ENCODE measurements at regions not wholly inside any gene's neighbourhood (a gene's known extent, or its start where the extent isn't known, plus 50 kb on each side); places are given as distances from the start of the nearest gene placed in this dataset.

DNA sequence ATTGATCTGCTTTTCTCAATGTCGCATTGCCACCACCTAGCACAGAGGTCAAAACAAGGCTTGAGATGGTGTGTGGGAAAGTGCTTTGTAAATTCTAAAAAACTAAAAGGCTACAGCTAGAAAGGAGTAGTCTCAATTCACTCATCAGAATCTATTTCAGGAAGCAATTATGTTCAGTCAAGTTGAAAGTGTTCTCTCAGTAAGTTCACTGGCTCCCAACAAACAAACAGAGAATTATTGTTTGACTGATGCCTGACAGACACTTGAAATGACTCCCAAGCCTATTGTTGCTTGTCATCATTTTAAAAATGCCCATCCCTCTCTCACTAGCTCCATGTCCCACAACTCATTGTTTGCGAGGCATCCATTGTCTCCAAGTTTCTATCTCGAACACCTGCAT, 419.6 kb upstream of the CPEB2 start:
- no peaks in the 10 kb centered on the region for H3K9me3 Mint-ChIP-seq
- H3K27ac Mint-ChIP-seq = no peak overlapping the region
- H3K36me3 Mint-ChIP-seq = no peaks in the 10 kb centered on the region
- H3K4me3 Mint-ChIP-seq = no peak overlapping the region
- H3K27me3 Mint-ChIP-seq = no peaks in the 10 kb centered on the region
- no peaks in the 10 kb centered on the region for H3K4me1 Mint-ChIP-seq
- no peak for ATAC-seq (replicated peaks)
- no peak for DNase-seq

- no peaks in the 10 kb centered on the region for H3K36me3 Mint-ChIP-seq
- DNase-seq (no peak), ATAC-seq (replicated peaks) (no peak)
- H3K27me3 Mint-ChIP-seq = no peaks in the 10 kb centered on the region
- H3K27ac Mint-ChIP-seq = no peak overlapping the region
- H3K9me3 Mint-ChIP-seq = no peaks in the 10 kb centered on the region
- no peak overlapping the region for H3K4me3 Mint-ChIP-seq
- H3K4me1 Mint-ChIP-seq = no peaks in the 10 kb centered on the region
These were observed 418.9 kb upstream of the CPEB2 start for GRCh38 chr4:14583331-14583730.

DNA sequence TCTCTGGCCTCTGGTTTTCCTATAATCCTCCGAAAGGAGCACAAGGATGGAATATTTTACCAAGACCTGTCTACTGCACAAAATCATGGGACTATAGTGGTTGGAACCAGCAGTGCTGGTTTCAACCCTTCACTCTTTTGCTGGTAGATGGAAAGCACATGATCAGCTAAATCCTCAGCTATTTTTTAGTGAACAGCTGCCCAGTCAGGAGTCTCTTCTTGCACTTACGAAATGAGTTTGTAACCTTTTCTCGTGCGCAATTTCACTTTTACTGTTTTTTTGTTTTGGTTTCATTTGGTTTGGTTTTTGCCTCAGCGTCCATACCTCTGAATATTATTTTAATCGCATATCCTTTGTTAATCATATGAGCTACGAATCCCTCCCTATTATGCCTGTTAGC, 418.5 kb upstream of the CPEB2 start:
- Mint-ChIP-seq H3K9me3 (no peaks in the 10 kb centered on the region), H3K36me3 (no peaks in the 10 kb centered on the region), H3K27ac (no peak overlapping the region), H3K4me1 (no peaks in the 10 kb centered on the region), H3K4me3 (no peak overlapping the region), H3K27me3 (no peaks in the 10 kb centered on the region)
- no peak for ATAC-seq (replicated peaks)
- no peak for DNase-seq

DNA sequence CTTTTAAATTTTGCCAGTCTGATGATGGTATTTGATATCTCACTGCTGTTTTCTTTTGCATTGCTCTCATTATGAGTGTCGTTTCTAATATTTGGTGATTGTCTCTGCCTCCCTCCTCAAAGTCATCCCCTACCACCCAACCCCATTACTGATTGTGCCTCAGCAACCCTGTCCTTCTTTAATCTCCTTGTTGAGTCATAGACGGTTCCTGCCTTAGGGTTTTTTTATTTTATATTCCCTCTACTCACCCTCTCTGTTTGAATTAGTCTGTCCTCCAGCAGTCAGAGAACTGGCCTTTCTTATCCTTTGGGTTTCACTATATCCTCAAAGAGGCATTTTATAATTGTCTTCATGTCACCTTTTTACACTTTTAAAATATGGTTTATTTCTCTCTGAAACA, 409.3 kb upstream of the CPEB2 start:
- Mint-ChIP-seq H3K27me3 (no peaks in the 10 kb centered on the region), H3K9me3 (no peaks in the 10 kb centered on the region), H3K27ac (no peak overlapping the region), H3K36me3 (no peaks in the 10 kb centered on the region), H3K4me3 (no peak overlapping the region), H3K4me1 (no peaks in the 10 kb centered on the region)
- DNase-seq (no peak), ATAC-seq (replicated peaks) (no peak)

DNA sequence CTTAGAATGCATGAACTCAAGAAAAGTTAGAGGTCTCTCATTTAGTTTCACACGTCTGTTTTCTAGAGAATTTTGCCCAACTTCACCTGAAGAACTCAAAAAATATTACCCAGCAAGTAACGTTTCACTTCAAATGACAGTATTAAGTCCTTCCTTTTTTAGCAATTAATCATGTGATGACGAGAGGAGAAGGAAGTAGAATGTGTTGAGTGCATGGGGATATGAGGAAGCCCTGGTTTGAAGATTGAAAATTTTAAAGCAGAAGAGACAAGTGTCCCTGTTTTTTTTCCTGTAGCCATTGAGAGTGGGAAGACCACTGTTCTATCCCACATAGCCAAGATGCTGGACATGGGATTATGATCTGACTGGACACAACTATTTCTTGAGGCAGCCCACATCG, 406.3 kb upstream of the CPEB2 start:
- ATAC-seq (replicated peaks) = no peak
- peaks cover 1 to 4% of the 10 kb centered on the region in 2 donors for H3K9me3 Mint-ChIP-seq
- no peaks in the 10 kb centered on the region for H3K36me3 Mint-ChIP-seq
- no peak for DNase-seq
- H3K4me3 Mint-ChIP-seq = no peak overlapping the region
- no peak overlapping the region for H3K27ac Mint-ChIP-seq
- H3K4me1 Mint-ChIP-seq = no peaks in the 10 kb centered on the region
- H3K27me3 Mint-ChIP-seq = no peaks in the 10 kb centered on the region

GRCh38 chr4:14596437-14596836, 405.8 kb upstream of the CPEB2 start:
- no peak overlapping the region for H3K27ac Mint-ChIP-seq
- H3K36me3 Mint-ChIP-seq = no peaks in the 10 kb centered on the region
- DNase-seq (no peak), ATAC-seq (replicated peaks) (no peak)
- no peaks in the 10 kb centered on the region for H3K4me1 Mint-ChIP-seq
- no peaks in the 10 kb centered on the region for H3K27me3 Mint-ChIP-seq
- H3K4me3 Mint-ChIP-seq = no peak overlapping the region
- H3K9me3 Mint-ChIP-seq = peaks cover 1 to 4% of the 10 kb centered on the region in 2 donors

DNA sequence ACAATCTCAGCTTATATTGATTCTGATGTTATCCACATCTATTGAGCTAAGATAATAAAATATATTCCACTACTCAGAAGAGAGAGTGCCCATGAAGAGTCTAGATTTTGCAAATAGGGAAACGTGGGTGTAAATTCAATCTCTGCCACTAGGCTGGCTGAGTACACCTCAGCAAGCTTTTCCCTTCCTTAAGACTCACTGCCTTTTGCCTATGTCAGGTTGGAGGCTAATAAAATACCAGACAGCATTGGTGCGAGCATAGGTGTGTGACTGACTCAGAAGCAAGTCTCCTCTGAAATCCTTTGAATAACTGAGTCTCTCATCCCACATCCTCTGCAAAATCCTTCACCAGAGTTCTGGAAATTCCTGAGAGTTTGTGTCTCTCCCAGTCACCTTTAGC, 405.4 kb upstream of the CPEB2 start:
- H3K36me3 Mint-ChIP-seq = no peaks in the 10 kb centered on the region
- H3K4me1 Mint-ChIP-seq = no peaks in the 10 kb centered on the region
- DNase-seq (no peak), ATAC-seq (replicated peaks) (no peak)
- no peak overlapping the region for H3K27ac Mint-ChIP-seq
- H3K4me3 Mint-ChIP-seq = no peak overlapping the region
- H3K27me3 Mint-ChIP-seq = no peaks in the 10 kb centered on the region
- peaks cover 1 to 4% of the 10 kb centered on the region in 2 donors for H3K9me3 Mint-ChIP-seq

DNA sequence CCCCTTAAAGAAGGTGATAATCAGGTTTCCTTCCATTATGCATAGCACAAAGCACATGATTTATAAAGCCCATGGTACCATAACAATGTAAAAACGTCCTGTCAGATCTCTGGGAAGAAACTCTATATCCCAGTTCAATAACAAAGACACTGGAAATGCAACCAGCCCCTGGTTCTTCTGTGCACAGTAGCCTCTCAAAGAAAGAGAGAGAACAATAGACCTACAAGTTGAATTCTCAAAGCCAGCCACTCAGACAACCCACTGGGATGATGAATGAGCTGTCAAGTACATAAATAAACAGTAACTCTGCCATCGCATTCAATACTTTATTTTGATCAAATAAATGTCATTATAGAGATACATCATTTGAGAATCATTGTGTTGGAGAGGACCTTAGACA, 400.1 kb upstream of the CPEB2 start:
- DNase-seq (no peak), ATAC-seq (replicated peaks) (no peak)
- Mint-ChIP-seq H3K9me3 (peaks cover 1 to 4% of the 10 kb centered on the region in 2 donors), H3K27me3 (no peaks in the 10 kb centered on the region), H3K36me3 (no peaks in the 10 kb centered on the region), H3K4me3 (no peak overlapping the region), H3K4me1 (no peaks in the 10 kb centered on the region), H3K27ac (no peak overlapping the region)

GRCh38 chr4:14607001-14607400, 395.3 kb upstream of the CPEB2 start:
- no peaks in the 10 kb centered on the region for H3K27me3 Mint-ChIP-seq
- no peaks in the 10 kb centered on the region for H3K36me3 Mint-ChIP-seq
- no peak overlapping the region for H3K27ac Mint-ChIP-seq
- H3K4me3 Mint-ChIP-seq = no peak overlapping the region
- H3K4me1 Mint-ChIP-seq = no peaks in the 10 kb centered on the region
- no peak for DNase-seq
- H3K9me3 Mint-ChIP-seq = no peaks in the 10 kb centered on the region
- no peak for ATAC-seq (replicated peaks)

DNA sequence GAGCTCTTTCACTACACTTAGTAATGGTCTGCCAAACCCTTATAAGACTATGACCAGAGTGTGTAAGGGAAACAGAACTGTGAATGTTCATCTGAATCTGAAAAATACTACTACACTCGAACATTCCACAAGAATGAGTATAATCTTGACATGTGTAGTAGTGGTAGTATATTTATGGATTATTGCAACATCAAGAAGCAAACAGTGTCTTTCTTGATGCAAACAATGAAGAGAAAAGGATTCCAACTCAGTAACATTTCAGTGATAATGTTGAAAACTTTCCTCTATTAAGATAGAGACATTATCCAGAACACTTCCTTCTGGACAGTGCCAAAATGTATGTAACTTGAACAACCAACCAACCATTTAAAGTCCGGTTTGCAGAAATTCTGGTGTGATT, 394.7 kb upstream of the CPEB2 start:
- Mint-ChIP-seq H3K27me3 (no peaks in the 10 kb centered on the region), H3K27ac (no peak overlapping the region), H3K9me3 (no peaks in the 10 kb centered on the region), H3K36me3 (no peaks in the 10 kb centered on the region), H3K4me3 (no peak overlapping the region), H3K4me1 (no peaks in the 10 kb centered on the region)
- no peak for DNase-seq
- ATAC-seq (replicated peaks) = no peak

GRCh38 chr4:14608630-14609029, 393.7 kb upstream of the CPEB2 start:
- Mint-ChIP-seq H3K9me3 (peaks cover 0 to under 1% of the 10 kb centered on the region in 2 donors), H3K4me1 (no peaks in the 10 kb centered on the region), H3K4me3 (no peak overlapping the region), H3K36me3 (no peaks in the 10 kb centered on the region), H3K27ac (no peak overlapping the region), H3K27me3 (peaks cover 0 to 6% of the 10 kb centered on the region in 2 donors)
- ATAC-seq (replicated peaks) (no peak), DNase-seq (no peak)

DNA sequence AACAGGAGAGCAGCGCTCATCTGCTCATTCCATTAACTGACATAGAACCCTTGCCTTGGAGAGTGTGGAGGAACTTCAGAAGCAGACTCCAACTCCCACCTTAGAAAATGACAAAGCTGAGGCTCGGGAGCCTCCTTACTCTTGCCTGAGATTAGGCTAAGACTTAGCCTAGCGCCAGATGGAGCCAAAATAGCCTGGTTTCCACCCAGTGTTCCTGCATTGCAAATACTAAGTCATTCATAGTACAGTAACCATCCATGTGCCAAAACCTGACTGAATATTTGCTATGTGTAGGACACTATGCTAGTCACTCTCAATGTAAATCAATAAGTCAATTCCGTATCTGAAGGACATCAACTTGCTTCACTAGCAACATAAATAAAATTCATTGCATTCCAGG, 387.4 kb upstream of the CPEB2 start:
- no peaks in the 10 kb centered on the region for H3K4me1 Mint-ChIP-seq
- peaks cover 0 to 11% of the 10 kb centered on the region in 2 donors for H3K27me3 Mint-ChIP-seq
- H3K9me3 Mint-ChIP-seq = peaks cover 0 to 2% of the 10 kb centered on the region in 2 donors
- ATAC-seq (replicated peaks) (no peak), DNase-seq (no peak)
- H3K36me3 Mint-ChIP-seq = no peaks in the 10 kb centered on the region
- no peak overlapping the region for H3K27ac Mint-ChIP-seq
- no peak overlapping the region for H3K4me3 Mint-ChIP-seq

DNA sequence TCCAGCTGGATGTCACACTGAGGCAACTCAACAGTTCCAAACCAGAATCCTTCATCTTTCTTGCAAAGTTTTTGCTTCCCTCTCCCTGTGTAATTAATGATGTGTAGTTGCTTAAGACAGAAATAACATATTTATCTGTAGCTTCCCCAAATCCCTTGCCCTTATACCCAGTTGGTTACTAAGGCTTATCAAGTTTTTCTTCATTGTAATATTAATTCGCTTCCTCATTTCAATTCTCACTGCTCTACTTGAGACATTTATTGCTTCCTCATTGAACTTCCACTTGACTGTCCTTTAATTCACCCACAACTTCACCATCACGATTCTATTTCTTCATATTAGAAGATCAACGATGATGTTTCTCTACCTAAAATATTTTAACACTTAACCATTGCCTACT, 386.6 kb upstream of the CPEB2 start:
- no peaks in the 10 kb centered on the region for H3K36me3 Mint-ChIP-seq
- peaks cover 0 to 2% of the 10 kb centered on the region in 2 donors for H3K9me3 Mint-ChIP-seq
- no peak overlapping the region for H3K4me3 Mint-ChIP-seq
- no peak for DNase-seq
- no peaks in the 10 kb centered on the region for H3K4me1 Mint-ChIP-seq
- H3K27me3 Mint-ChIP-seq = peaks cover 0 to 11% of the 10 kb centered on the region in 2 donors
- ATAC-seq (replicated peaks) = no peak
- no peak overlapping the region for H3K27ac Mint-ChIP-seq

DNA sequence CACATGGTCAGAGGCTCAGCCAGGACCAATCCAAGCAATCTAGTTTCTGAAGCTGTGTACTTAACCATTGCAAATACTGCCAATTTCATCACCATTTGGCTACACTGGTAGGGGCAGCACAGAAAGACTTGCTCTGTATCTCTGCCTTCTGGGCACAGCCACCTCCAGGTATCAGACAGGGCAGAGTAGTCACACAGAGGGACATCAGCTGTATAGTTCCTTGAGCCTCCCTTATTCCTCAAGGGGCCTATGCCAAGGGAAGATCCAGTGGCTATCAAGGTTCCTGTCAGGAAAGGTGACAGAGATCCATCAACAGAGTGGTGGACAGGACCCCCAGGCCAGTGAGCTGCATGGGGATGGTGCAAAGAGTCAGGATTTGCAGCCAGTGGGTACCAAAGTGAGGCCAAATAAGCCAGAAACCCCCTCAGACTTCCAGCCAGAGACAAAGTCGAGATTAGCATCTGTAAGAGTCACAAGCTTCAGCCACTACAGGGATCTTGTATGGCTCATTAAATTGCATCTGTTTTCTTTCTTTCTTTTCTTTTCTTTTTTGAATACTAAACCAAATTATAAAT, 381.6 kb upstream of the CPEB2 start:
- DNase-seq (no peak), ATAC-seq (replicated peaks) (no peak)
- no peaks in the 10 kb centered on the region for H3K4me1 Mint-ChIP-seq
- H3K36me3 Mint-ChIP-seq = no peaks in the 10 kb centered on the region
- no peaks in the 10 kb centered on the region for H3K9me3 Mint-ChIP-seq
- no peak overlapping the region for H3K4me3 Mint-ChIP-seq
- no peak overlapping the region for H3K27ac Mint-ChIP-seq
- H3K27me3 Mint-ChIP-seq = peaks cover 0 to 4% of the 10 kb centered on the region in 2 donors

DNA sequence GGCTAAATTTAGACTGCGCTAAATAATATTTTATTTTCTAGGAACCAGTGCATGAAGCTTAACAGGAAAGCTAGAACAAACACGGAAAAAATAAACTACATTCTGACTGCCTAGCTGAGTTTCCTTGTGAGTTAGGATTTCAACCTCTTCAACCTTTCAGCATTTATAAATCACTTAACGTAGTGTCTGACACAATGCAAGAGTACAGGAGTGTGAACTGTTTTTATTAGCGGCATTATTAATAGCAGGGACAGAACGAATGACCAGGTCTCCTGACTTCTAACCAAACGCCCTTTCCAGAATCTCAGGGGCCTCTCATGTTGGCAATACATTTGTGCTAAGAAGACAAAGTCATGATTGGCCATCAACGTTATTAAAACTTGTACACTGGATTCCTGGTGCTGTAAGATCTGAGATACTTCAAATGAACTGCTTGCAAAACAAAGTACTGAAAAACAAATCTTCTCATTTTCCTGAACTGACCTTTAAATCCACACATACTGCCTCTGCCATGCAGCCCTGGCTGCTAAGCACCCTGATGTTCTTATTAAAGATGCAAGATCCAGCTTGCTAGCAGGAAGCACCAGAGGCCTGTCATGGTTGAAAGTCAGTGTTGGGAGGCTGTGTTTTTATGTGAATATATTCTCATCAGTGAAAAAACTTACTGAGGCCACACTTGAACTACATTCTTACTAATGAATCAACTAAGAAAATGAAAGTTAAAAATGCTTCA, 380.4 kb upstream of the CPEB2 start:
- H3K4me3 Mint-ChIP-seq = no peak overlapping the region
- peaks cover 0 to under 1% of the 10 kb centered on the region in 2 donors for H3K9me3 Mint-ChIP-seq
- peaks cover 0 to 4% of the 10 kb centered on the region in 2 donors for H3K27me3 Mint-ChIP-seq
- H3K4me1 Mint-ChIP-seq = no peaks in the 10 kb centered on the region
- no peak for DNase-seq
- H3K36me3 Mint-ChIP-seq = no peaks in the 10 kb centered on the region
- ATAC-seq (replicated peaks) = no peak
- no peak overlapping the region for H3K27ac Mint-ChIP-seq

Data from stimulated activated naive B cell treated with anti-CD40 and anti-IgM and Interleukin-4, amounts not matched to agents 10 μg/mL and 1 μg/mL and 100 μg/mL, for 72 hours (primary cell).